Kidney epithelial cell (primary cell): ENCODE measurements at regions not wholly inside any gene's neighbourhood (a gene's known extent, or its start where the extent isn't known, plus 50 kb on each side); places are given as distances from the start of the nearest gene placed in this dataset.

Experiments used
- DNase-seq: peaks from one replicate; pipeline ENCODE4 v3.0.0-alpha.2; 2010; ENCODE audit warnings: low read depth
- H3K27me3 ChIP-seq: 2 replicates; pipeline ENCODE4 v1.6.0; 2011; ENCODE audit warnings: low read length; ENCODE audit not compliant: control insufficient read depth, insufficient read depth
- H3K36me3 ChIP-seq: 2 replicates; pipeline ENCODE4 v1.5.1; 2011; ENCODE audit warnings: low read length; ENCODE audit not compliant: control insufficient read depth, insufficient read depth
- H3K4me3 ChIP-seq: 2 replicates; pipeline ENCODE4 v1.5.1; 2011; ENCODE audit warnings: low read depth, mild to moderate bottlenecking, control low read depth, low read length
- CTCF ChIP-seq: IDR thresholded peaks from 2 replicates; pipeline ENCODE4 v1.5.1; 2011; ENCODE audit warnings: mild to moderate bottlenecking, moderate library complexity, low read length, control low read depth, inconsistent platforms; ENCODE audit not compliant: insufficient read depth, poor library complexity, severe bottlenecking

DNA sequence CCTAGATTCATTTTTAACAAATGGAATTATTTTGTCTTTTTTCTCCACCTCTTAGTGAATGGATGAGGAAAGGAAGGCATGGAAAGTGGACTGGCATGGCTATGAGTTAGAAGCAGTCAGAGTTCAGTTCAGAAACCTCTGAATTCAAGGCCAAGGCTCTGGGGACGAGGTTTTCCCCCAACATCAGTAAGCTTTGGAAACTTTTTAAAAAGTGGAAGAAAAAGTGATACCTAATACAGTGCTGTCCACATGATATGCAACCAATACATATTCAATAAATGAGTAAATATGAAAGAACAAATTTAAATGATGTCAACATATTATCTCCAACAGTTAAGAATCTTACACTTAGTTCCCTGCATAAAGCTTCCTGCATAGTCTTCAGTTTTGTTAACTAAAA, 204.7 kb downstream of the HLX start:
- no peaks in the 10 kb centered on the region for H3K27me3 ChIP-seq
- H3K36me3 ChIP-seq, result no peaks in the 10 kb centered on the region
- no peak for DNase-seq
- no peak overlapping the region for H3K4me3 ChIP-seq
- no peak for TF ChIP-seq CTCF

- no peak for DNase-seq
- Histone ChIP-seq H3K27me3 (no peaks in the 10 kb centered on the region), H3K36me3 (no peaks in the 10 kb centered on the region), H3K4me3 (no peak overlapping the region)
- TF ChIP-seq CTCF, result no peak
Observed at GRCh38 chr1:221084681-221085080, 205.4 kb downstream of the HLX start.

DNA sequence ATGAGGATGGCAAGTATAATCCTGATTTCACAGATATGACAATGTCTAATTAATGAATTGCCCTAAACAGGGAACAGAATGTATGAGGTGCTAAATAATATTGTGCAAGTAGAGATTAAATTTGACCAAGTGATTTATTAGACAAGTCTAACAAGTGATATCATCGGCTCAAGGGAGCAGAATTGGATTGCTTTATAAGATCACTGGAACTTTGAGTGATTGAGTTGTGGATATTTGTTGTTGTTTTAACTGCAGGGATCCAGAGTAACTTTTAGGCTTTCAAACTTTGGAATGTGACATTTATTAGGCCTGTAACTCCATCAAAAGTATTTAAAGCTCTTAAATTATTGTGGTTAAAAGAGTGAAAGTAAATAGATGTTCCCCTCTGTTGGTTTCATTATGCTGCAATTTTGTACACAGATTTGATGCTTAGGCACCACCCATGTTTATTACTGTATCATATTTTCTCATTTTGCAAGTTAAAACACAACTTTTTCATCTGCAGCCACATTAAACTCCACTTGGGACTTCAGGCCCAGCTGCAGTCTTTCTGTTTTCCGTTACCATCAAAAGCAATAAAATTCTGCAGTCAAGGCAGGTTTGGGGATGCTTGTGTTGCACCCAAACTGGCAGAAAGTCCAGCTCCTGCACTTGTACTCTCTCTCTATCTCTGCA, 206.6 kb downstream of the HLX start:
- DNase-seq, result no peak
- H3K27me3 ChIP-seq, result no peaks in the 10 kb centered on the region
- no peak overlapping the region for H3K4me3 ChIP-seq
- H3K36me3 ChIP-seq, result no peaks in the 10 kb centered on the region
- TF ChIP-seq CTCF, result no peak

GRCh38 chr1:221087919-221088318, 208.7 kb downstream of the HLX start:
- TF ChIP-seq CTCF, result no peak
- no peak for DNase-seq
- no peaks in the 10 kb centered on the region for H3K27me3 ChIP-seq
- no peak overlapping the region for H3K4me3 ChIP-seq
- H3K36me3 ChIP-seq, result no peaks in the 10 kb centered on the region

DNA sequence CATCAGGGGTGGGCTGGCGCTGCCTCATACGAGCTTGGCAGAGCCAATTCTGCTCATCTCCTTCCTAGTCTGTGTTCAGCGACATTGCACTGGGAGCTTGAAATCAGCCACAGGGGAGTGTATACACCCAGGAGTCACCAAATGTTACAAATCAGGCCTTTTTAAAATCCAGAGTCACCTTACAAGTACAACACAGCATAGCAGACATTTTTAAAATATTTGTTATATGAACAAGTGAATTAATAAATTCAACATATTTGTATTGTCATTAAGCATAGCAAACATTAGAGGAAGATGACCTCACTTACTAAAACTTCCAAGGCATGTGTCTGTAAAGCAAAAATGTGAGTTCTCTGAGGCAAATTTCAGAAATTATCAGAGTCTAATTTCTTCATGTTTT, 210.0 kb downstream of the HLX start:
- H3K27me3 ChIP-seq, result no peaks in the 10 kb centered on the region
- DNase-seq, result no peak
- no peaks in the 10 kb centered on the region for H3K36me3 ChIP-seq
- H3K4me3 ChIP-seq, result no peak overlapping the region
- no peak for TF ChIP-seq CTCF

- TF ChIP-seq CTCF, result no peak
- DNase-seq, result no peak
- Histone ChIP-seq H3K4me3 (no peak overlapping the region), H3K36me3 (no peaks in the 10 kb centered on the region), H3K27me3 (no peaks in the 10 kb centered on the region)
Observed at GRCh38 chr1:221089803-221090202, 210.6 kb downstream of the HLX start.
